ENCODE measurements at regions not wholly inside any gene's neighbourhood (a gene's known extent, or its start where the extent isn't known, plus 50 kb on each side); places are given as distances from the start of the nearest gene placed in this dataset.

DNA sequence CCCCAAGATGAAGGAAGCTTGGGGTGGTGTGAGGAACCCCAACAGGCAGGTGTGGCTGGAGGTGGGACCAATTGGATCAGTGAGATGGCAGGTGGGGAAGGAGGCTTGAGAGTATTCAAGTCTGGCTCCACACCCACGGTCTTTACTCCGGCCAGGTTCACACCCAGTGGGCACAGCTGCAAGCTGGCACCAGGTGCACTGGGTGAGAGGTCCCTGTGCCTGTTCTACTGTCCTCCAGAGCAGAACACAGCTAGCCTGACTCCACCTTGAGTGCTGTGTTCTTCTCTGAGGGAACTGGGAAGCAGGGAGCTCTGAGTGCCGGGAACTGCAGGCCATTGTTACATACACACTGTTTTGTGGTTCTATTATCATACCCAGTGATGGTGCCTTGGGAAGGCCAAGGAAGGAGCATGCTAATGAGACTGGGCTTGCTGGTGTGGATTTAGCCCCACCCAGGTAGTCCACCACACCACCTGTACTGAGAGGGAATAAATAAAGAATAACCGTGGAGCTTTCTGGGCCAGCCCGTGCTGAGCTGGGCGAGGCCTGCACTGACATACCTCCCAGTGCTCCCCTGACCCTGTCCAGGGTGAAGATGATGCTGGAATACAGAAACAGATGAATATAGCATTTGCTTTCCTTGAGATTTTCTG lies 93.4 kb downstream of the ABHD5 start:
- FAIRE-seq (no peak), DNase-seq (ENCODE audit: insufficient read length, low spot score) (no peak)

DNA sequence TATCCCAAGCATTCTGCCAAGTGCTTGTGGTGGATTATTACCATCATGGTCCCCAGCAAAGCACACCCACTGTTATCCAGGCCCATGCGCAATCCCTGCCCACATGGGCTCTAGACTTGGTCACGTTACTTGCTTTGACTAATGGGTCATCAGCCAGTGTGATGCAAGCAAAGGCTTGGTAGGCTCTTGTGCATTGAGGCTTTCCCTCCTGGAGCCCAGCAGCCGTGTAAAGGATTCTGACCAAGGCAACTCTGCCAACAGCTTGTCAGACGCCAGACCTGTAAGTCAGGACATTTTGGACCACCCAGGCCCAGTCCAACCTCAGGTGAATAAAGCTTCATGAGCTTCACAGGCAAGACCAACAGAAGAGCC lies 93.9 kb downstream of the ABHD5 start:
- DNase-seq (ENCODE audit: insufficient read length, low spot score) (no peak), FAIRE-seq (no peak)

DNA sequence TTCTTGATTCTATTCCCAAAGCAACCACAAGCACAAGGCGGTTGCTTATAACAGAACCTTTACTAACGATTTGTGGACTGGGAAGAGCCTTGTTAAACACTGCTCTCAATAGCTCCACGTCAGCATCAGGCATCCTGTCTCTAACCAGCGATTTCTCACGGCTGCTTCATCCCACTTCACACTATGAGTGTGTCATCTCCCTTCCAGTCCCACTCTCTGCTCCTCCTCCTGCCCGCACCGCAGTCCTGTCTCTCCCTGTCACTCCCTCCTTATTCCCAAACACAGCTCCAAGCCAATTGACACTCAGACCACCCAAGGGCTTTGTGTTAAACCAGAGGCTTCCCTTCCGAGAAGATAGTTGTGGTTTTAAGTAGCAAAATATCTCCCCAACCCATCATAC lies 94.8 kb downstream of the ABHD5 start:
- DNase-seq (ENCODE audit: insufficient read length, low spot score) = no peak
- FAIRE-seq = no peak

DNA sequence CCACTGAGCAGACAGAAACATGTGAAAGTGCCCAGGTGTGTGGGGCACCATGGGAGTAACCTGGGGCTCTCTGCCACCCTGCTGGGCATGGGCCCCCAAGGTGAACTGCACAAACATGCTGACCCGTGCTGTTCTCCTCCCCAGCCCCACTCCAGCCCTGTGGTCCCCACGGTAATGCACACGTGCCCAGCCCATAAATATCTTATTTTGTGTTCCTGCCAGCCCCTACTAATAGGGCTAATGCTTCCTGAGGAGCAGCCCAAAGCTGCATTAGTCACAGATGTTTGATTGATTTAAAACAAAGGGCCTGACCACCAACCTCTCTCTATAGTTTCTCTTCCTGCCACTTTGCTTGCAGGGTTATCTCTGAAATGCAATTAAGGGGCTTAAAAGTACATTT lies 95.4 kb downstream of the ABHD5 start:
- no peak for FAIRE-seq
- no peak for DNase-seq (ENCODE audit: insufficient read length, low spot score)

DNA sequence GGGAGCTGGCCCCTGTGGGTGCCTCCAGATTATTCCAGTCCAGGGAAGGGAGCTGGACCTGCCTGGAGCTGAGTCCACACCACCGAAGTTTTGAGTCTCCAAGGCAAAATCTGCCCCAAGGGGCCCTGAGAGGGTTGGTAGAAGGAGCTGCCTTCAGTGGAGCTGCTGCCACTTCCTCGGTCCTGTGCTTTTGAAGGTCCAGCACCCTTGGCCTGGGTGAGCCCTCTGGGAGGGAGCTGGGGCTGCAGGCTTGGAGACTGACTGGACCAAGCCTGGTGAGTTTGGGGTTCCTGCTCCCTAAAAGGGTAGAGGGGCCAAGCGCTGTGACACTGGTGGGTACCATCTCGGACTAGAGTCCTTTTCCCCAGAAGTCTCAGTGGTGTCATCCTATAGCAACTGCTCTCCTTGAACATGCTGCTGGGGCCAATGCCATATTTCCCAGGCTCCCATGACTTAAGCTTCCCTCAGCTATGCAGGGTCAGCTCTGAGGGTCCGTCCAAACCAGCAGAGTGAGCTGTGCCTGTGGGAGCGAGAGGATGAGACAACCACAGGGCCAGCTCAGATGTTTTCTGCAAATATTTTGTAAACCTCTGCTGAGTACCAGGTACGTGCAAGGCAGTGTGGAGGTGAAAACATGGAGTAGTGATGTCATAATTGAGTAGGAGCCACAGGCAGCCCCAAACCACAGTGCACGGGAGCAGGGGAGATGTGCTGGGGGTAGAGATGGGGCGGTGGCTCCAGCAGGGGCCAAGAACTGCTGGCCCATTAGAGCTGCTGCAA lies 96.0 kb downstream of the ABHD5 start:
- DNase-seq (ENCODE audit: insufficient read length, low spot score) (no peak), FAIRE-seq (no peak)

DNA sequence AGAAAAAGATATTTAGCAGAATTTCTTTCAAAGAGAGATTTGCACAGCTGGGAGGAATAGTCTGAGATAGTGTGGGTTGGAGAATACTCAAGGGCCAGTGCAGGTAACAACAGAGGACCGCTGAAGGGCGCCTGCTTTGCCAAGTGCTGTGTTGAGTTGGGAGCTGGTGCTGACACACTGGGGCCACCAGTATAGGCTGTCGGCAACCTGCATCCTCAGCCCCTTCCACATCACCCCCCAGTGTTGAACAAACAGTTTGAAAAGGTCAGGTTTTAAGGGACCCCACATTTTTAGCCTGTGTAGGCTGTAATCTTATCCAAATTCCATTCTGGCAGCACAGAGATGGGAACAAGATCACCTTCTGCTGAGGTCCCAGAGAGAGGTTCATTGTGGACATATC lies 96.6 kb downstream of the ABHD5 start:
- FAIRE-seq = no peak

DNA sequence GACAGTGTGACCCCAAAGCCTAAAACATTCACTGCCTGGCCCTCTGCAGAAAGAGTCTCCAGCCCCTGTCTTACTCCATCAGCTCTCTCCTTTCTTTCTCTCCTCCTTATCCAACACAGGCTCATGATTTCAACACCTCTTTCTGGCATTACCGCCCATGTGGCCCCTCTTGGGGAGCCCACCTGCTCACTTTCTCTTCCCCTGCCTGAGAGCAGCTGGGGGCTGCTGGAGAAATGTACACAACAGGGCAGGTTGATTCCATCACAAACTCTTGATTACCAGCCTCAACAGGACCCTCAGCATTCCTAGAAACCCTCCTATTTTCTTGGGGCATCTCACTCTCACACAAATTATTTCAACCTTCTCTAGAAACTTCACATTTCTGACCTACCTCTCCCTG lies 98.3 kb downstream of the ABHD5 start:
- no peak for FAIRE-seq
- DNase-seq (ENCODE audit: insufficient read length, low spot score) = no peak

More for the DNA sequence above, 96.6 kb downstream of the ABHD5 start:
- DNase-seq (ENCODE audit: insufficient read length, low spot score) = no peak

DNA sequence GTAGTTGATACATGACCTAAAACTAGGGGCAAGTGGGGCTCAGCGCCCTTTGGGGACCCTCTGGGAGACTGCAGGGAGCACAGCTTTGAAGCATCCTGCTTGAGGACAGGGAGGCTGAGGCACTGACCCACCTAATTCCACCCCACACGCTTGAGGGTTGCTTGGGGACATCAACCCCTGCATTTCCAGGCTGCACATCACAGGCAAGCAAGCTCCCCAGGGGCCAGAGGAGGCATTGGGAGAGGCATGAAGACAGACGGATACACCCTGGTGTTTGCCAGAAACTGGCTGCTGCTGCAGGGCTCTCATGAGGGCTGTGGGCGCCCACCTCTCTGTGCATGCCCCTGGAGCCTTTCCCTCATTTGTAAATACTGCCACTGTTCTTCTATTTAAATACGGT lies 99.3 kb downstream of the ABHD5 start:
- FAIRE-seq = no peak
- no peak for DNase-seq (ENCODE audit: insufficient read length, low spot score)

DNA sequence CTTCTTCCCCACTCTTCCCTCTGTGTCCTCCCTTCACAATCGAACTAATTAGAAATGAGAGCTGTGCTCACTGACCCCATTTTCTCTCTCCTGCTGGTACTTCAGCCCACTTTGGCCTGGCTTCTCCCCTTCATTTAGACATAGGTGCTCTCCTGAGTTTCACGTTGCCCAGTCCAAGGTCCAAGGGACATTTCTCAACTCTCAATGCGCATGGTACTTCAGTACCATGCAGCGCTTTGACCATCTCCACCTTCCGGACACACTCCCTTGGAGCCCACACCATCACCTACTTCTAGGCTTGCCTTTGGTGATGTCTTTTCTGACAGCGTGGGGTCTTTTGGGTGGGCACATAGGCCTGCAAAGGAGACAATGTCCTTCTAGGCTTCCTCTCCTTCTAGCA lies 99.7 kb downstream of the ABHD5 start:
- FAIRE-seq (no peak), DNase-seq (ENCODE audit: insufficient read length, low spot score) (no peak)

DNA sequence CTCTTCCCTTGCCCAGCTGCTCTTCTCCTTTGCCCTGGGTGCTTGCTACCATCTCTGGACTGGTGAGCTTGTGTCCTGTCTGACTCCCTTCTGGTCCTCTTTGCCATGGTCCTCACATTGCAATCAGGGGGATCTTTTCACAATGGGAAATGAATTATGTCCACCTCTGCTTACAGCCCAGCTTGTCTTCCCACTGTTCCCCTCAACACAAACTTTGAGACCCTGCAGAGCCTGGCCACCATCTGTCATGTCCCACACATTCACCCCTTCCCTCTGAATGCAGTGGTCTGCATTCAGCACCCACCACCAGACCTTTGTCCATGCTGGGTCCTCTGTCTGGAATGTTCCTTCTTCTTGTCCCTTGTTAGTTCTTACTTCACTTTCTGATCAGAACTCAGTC lies 100.5 kb downstream of the ABHD5 start:
- FAIRE-seq = no peak
- no peak for DNase-seq (ENCODE audit: insufficient read length, low spot score)

DNA sequence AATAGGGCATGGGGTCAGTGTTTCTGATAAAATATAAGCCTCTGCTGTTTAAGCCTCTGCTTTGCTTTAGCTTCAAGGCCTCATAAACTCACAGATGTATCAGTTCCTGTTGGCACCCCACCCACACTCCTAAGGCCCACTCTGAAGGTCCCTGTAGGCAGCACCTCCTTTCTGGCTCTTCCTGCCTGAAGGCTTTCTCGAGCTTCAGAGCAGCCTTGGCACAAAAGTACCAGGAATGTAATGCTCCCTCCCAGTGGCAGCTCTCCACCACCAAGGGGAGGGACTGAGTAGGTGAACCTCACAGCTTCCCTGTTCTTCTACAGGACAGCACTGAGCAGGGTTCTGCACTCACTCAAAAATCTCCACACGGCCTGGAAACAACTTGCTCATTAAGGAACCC lies 102.2 kb downstream of the ABHD5 start:
- FAIRE-seq (no peak), DNase-seq (ENCODE audit: insufficient read length, low spot score) (no peak)

DNA sequence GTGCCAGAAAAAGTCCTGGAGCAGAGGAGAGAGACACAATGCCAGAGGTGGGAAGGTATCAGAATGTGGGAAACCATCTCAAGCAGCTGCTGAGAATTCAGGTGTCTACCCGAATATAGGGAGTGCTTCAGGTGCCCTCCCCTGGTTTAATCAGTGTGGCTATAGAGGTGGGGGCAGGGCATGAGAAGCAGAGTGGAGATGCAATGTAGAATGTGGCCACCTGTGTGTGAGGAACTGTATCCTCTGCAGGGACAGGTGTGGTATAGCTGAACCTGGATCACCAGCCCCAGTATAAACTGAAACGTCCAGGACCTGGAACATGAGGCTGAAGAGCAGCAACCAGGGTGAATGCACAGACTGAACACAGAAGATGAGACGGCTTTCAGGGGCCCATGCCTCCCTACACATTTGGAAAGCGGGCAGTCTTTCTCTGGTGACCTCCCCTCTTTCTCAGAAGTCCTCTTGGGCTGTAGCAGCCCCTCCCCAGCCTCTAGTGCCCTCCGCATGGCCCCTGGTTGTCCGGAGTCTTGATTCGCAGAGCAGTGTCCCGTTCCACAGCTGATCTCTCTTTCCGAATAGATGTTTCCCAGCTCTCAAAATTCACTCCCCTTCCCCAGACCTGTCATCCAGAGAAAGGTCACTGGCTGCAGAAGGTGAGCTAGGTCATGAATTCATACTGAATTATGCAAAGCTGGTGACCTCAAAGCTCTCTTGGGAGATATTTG lies 103.1 kb downstream of the ABHD5 start:
- no peak for FAIRE-seq
- DNase-seq (ENCODE audit: insufficient read length, low spot score) = no peak

DNA sequence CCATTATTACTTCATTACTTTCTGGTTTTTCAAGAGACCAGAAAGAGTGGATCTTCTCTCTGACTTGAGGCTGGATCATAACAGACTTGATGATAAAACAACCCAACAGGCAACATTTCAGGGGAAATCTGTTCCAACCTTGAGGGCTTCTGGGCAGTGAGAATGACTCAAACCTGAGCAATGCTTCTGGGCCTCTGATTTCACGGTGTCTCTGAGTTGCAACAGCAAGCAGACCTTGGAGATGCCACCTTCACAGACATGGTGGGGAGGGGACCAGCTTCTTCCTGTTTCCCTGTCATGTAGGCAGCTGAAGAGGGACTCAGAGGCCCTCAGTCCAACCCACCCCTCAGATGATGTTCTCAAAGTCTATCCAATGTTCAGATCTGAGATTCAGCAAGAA lies 104.0 kb downstream of the ABHD5 start:
- DNase-seq (ENCODE audit: insufficient read length, low spot score) (no peak), FAIRE-seq (no peak)

DNA sequence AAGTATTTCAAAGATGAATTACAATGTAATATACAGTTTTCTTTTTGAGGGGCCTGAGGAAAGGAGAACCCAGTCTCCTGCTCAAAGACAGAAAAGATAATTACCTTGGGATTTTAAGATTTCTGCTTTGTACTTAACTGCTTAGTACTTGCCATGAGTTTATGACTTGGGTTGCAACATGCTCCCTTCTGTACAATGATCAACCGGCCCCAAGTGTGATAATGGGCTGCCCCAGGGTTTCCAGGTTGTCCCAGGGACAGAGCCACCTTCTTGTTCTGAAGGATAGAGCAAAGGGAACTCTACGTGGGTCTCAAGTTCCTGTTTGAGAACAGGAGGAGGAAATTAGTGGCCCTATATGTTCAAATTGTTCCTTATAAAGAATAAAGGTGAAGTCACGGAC lies 104.8 kb downstream of the ABHD5 start:
- FAIRE-seq = no peak

DNA sequence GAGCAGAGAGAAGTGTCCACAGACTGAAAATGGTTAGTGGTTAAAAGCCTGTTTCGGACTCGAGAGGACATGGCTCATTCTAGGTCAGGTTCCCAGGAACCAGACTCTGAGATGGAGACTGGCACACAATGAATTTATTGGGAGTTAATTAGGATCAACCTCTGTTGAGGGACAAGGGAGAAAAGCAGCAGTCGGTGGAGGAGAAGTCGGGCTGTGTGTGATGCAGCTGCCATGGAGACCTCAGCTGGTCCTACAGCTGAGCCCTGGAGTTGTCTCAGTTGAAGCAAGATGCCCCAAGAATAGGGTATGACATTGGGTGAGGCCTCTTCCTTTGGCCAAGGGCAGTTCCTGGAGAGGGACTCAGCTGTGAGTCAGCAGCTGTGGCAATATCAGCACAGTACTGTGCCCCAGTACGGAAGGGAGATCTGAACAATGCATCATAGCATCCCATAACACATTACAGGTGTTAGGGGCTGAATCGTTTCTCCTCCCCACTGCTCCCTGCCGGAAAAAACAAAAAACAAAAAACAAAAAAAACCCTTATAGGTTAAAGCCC lies 105.4 kb downstream of the ABHD5 start:
- DNase-seq (ENCODE audit: insufficient read length, low spot score) = no peak
- FAIRE-seq = no peak

More for the DNA sequence above, 104.8 kb downstream of the ABHD5 start:
- DNase-seq (ENCODE audit: insufficient read length, low spot score) = no peak

DNA sequence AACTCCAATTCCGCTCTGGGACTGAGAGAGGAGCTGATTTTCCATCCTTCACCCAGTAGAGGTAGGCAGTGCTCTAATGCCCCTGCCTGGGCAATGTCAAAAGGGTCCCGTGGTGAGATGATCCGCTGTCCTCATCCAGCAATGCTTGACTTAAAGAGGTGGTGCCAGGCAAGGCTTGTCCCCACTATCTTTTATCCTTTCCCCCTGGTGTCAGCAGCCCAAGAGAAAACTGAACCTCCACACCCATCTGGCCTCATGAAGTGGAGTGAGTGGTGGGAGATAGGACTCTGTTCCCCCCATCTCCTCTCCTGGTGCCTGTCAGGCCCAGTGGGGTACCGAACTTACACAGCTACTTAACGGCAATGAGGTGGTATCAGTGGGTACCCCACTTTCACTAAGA lies 107.1 kb downstream of the ABHD5 start:
- no peak for FAIRE-seq
- DNase-seq (ENCODE audit: insufficient read length, low spot score) = no peak

DNA sequence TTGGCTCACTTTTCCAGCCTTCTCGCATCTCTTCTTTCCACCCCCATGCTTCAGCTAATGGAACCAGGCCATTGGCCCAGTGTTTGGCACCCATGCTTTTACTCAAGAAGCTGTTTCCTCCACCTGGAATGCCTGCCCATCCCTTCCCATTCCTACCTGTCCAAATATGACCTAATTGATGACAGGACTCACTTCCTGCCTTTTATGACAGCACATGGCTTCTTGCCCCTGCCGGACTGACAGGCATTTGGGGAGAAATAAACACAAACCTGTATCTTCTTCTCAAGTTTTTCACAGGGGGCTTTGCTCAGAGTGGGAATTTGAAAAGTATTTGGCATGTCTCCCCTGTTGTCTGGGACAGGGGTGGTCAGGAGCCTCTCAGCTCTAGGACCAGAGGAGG lies 120.1 kb downstream of the ABHD5 start:
- DNase-seq (ENCODE audit: insufficient read length, low spot score) (no peak), FAIRE-seq (no peak)

DNA sequence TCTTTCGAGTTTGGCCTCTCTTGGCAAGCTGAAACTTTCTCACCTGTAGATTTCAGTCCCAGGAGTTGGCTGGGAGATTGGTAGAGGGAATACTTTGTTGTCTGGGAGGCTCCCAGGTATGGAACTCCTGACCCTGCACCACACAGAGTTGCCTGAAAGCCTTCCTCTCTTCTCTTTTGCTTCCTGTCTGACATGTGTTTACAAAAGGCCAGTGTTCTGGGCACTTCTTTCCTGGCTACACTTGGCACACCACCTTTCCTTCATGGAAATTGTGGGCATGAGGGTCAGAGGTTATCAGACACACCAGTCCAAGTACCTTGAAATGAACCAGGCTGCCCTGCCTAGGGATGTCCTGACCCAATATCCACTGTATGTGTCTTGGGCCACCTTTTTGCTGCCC lies 123.7 kb downstream of the ABHD5 start:
- no peak for FAIRE-seq
- DNase-seq (ENCODE audit: insufficient read length, low spot score) = no peak

DNA sequence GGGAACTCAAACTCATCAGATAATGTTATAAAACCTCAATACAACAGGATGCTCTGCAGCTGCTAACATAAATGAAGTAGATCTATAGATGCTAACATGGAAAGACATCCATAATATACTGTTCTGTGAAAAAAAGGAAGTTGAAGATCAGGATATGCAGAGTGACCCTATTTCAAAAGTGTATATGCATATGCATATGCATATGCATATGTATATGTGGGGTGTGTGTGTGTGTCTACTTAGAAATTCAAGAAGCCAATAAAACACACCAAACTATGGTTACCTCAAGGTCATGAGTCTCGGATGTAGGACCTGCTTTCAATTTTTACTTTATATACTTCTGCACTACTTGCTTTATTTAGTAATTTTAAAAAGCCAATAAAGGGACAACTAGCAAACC lies 125.6 kb downstream of the ABHD5 start:
- DNase-seq (ENCODE audit: insufficient read length, low spot score) (no peak), FAIRE-seq (no peak)

DNA sequence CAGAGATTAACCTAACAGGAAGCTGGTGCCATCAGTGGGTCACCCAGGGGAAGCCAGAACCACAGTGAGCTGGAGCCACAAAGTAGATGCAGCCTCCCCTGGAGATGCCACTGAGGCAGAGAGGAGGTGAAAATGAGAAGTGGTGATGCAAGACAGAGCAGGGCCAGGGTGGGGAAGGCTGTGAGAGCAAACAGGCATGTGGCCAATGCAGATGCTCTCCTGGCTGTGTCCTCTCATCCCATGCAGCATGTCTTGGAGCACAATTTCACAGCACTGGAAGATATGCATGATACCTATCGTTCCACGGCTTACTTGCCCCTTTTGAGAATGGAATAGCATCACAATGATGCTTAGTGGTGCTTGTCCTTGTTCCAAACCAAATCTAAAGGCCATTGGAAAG lies 126.3 kb downstream of the ABHD5 start:
- no peak for FAIRE-seq
- DNase-seq (ENCODE audit: insufficient read length, low spot score) = no peak

DNA sequence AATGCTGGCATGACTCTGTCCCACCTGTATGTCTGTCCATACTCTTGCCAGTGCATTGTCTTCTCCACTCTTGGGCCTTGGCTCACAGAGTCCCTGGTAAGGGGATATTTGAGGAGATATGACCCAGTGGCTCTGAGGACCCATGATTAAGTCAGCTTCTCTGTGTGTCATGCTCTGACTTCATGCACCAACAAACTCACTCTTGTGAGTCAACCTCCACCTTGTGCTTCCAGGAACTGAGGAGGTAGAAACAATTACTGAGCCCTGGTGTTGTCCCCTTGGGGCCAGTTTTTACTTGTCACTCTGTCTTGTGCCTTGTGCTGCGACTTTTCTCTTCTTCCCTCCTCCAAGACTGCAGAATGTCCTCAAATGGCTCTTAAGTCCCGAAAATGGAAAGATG lies 127.1 kb downstream of the ABHD5 start:
- FAIRE-seq = no peak
- DNase-seq (ENCODE audit: insufficient read length, low spot score) = no peak

DNA sequence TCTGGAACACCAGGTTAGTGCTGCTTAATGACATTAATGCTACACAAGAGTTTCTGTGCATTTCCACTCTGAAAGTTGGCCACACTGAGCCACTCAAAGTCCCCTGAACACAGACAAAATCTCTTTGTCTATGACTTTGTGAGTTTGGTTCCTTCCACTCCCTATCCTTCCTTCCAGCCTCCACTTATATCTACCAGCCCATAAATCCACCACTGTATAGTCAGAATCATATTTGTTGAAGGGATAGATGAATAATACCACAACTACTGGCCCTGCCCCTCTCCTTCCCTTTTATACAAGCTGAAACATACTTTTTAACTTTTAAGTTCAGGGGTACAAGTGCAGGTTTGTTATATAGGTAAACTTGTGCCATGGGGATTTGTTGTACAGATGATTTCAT lies 127.5 kb downstream of the ABHD5 start:
- DNase-seq (ENCODE audit: insufficient read length, low spot score) (no peak), FAIRE-seq (no peak)
